Coronary artery (tissue), 2 donors: ENCODE measurements at regions not wholly inside any gene's neighbourhood (a gene's known extent, or its start where the extent isn't known, plus 50 kb on each side); places are given as distances from the start of the nearest gene placed in this dataset.

Experiments
- DNase-seq: peaks from one replicate; pipeline ENCODE4 v3.0.0-alpha.2; 2017; ENCODE audit warnings: low spot score
- H3K27ac ChIP-seq, 2 donors: fragments of 200-600 bp; sonication (generic); one replicate each; pipeline ENCODE4 v1.5.1; 2016 to 2019
- H3K4me3 ChIP-seq: fragments of 200-600 bp; sonication (generic); 2 replicates; pipeline ENCODE4 v1.5.1; 2016; ENCODE audit warnings: mild to moderate bottlenecking, moderate library complexity
- TF ChIP-seq, protein P1 (sequence below): fragments of 200-600 bp; sonication (generic); IDR thresholded peaks from one replicate; pipeline ENCODE4 v1.5.1; 2019; ENCODE audit warnings: antibody characterized with exemption

DNA sequence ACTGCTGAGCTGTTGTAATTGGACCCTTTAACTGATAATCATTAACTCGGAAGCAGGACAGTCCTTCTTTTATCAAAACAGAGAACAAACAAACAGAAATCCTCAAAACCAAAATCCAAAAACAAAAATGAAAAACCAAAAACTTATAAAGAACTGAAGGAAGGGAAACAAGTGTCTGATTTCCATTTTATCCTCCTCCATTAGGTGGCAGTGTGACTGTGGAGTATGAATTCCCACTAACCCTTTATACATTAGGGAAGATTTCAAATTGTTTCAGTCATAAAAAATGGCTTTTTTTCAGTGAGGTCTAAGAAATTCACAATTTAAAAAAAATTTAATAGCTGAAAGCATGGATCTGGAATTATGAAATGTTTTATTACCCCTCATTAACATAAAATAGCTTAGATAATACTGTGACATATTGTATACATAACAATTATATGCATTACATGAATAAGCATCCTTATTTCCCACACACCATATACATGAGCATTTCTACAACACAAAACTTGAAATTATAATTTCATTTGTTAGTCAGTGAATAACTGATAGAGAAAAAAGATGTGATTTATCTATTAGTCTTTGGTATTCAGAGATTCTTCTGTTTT, 1074.3 kb upstream of the PCDH9 start:
- Histone ChIP-seq H3K4me3 (no peak overlapping the region), H3K27ac (no peak overlapping the region)
- TF ChIP-seq, protein P1, sequence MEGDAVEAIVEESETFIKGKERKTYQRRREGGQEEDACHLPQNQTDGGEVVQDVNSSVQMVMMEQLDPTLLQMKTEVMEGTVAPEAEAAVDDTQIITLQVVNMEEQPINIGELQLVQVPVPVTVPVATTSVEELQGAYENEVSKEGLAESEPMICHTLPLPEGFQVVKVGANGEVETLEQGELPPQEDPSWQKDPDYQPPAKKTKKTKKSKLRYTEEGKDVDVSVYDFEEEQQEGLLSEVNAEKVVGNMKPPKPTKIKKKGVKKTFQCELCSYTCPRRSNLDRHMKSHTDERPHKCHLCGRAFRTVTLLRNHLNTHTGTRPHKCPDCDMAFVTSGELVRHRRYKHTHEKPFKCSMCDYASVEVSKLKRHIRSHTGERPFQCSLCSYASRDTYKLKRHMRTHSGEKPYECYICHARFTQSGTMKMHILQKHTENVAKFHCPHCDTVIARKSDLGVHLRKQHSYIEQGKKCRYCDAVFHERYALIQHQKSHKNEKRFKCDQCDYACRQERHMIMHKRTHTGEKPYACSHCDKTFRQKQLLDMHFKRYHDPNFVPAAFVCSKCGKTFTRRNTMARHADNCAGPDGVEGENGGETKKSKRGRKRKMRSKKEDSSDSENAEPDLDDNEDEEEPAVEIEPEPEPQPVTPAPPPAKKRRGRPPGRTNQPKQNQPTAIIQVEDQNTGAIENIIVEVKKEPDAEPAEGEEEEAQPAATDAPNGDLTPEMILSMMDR: no peak
- no peak for DNase-seq

DNA sequence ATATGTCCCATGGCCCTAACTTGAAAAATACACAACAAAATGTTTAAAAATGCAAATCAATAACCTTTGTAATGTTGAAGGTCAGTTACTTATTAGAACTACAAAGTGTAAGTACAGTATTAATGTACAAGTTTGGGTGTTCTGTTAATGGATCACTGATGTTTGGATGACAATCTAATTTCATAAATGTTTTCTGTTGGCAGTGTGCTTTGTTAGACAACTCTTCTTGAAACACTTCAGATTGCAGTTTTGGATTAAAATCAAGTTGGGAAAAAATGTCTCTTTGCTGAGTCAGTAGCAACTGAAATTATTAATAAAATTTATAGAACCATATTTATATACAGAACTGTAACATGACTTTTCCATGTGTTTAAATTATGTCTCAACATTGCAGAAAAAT, 1063.5 kb upstream of the PCDH9 start:
- DNase-seq: no peak
- TF ChIP-seq, protein P1: no peak
- Histone ChIP-seq H3K4me3 (no peak overlapping the region), H3K27ac (no peak overlapping the region)

DNA sequence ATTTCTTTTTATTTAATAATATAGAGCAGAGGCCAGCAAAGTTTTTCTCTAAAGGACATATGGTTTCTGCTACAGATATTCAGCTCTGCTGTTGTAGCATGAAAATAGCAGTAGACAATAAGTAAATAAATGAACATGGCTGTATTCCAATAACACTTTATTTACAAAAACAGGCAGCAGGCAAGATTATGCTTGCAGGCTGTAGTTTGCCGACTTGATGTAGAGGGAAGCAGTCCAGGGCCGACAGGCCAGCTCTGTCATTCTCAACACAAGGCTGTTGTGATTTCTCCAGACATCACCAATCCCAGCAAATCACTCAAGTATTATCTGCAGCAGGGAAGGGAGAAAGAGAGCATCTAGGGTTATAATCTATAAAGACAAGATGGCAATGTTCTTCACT, 1062.5 kb upstream of the PCDH9 start:
- no peak overlapping the region for H3K27ac ChIP-seq
- TF ChIP-seq, protein P1: no peak

DNA sequence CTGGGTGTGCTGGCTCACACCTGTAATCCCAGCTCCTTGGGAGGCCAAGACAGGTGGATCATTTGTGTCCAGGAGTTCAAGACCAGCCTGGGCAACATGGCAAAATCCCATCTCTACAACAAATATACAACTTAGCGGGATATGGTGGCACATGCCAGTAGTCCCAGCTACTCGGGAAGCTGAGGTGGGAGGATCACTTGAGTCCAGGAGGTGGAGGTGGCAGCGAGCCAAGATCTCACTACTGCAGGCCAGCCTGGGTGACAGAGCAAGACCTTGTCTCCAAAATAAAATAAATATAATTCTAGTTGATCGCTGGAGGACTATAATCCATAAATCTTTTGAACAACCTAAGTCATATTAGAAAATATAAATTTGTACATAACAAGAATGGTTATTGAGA, 1061.5 kb upstream of the PCDH9 start:
- TF ChIP-seq, protein P1: no peak
- DNase-seq: no peak
- H3K27ac ChIP-seq: no peak overlapping the region
- H3K4me3 ChIP-seq: no peak overlapping the region

More for the DNA sequence above, 1062.5 kb upstream of the PCDH9 start:
- no peak for DNase-seq
- no peak overlapping the region for H3K4me3 ChIP-seq

DNA sequence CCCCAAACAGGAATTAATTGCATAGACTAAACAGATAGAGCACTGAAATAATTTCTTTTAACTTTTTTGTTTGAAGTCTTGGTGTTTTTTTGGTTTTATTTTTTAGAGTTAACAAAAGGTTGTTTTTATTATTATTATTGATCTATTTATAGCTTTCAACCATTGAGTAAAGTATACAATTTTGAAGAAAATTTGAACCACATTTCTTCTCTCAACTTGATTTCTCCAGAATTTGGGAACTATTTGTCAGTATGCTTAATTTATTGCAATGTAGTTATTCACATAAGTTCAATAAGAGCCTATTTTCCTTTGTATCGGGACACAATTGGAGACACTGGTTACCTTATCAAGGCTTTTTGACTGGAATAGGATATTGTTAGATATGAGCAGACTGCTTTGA, 1045.6 kb upstream of the PCDH9 start:
- Histone ChIP-seq H3K4me3 (no peak overlapping the region), H3K27ac (no peak overlapping the region)
- TF ChIP-seq, protein P1: no peak
- no peak for DNase-seq

DNA sequence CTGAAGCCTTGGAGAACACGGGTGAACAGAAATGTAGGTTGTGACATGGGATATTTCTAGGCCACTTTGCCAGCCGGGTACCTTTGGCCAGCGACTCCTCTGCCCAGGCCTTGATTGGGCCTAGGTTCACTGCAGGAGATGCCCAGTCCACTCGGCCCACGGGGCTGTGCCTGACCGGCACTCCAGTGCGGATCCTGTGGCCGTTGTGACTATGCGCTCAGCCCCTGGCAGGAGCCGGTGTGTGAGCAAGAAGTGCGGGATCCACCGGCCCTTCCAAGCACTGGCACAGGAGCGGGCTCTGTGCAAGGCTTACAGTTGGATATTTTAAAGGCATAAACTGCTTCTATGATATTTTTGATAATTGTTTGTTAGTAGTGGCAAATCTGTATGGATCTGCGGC, 1042.5 kb upstream of the PCDH9 start:
- DNase-seq: no peak
- Histone ChIP-seq H3K4me3 (no peak overlapping the region), H3K27ac (no peak overlapping the region)
- TF ChIP-seq, protein P1: no peak

DNA sequence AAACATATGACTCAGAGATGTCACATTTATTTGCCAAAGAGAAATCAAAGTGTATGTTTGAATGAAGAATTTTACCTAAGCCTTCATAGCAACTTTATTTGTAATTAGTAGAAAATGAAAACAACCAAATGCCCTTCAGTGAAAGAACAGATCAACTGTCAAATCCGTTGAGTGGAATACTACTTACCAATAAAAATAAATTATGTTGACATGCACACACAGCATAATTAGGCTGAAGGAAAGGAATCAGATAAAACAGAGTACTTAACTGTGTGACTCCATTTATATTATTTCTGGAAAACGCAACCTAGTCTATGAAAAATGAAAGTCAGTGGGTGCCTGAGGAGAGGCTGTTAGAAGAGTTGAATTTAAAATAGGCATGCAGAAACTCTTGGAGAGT, 1034.6 kb upstream of the PCDH9 start:
- H3K4me3 ChIP-seq: no peak overlapping the region
- no peak for DNase-seq

More for the DNA sequence above, 1034.6 kb upstream of the PCDH9 start:
- H3K27ac ChIP-seq: no peak overlapping the region
- TF ChIP-seq, protein P1: no peak
